A549 (cell line): ENCODE measurements at regions not wholly inside any gene's neighbourhood (a gene's known extent, or its start where the extent isn't known, plus 50 kb on each side); places are given as distances from the start of the nearest gene placed in this dataset.

ENCODE experiments used
- ATAC-seq, 2 experiments: fragments of 200-7000 bp in 1 of 2; fragments of >200 bp in 1 of 2; cut with Nextera tagmentation in 1 of 2; cut with Tn5 transposase in 1 of 2; 3 replicates each; pipeline versions ENCODE4 v1.8.0 to v1.9.1; 2018 to 2020; ENCODE audit warnings: mild to moderate bottlenecking in 1 of 2, moderate library complexity in 1 of 2
- CTCF ChIA-PET: fragments of 300-600 bp; sonication (Branson Sonifier 250); formaldehyde crosslinking; extraction: SDS; loops from one replicate; lab custom pipeline; 2021; ENCODE audit warnings: antibody characterized with exemption, inconsistent platforms; lab: Yijun Ruan, JAX
- POLR2A ChIA-PET: fragments of 350-600 bp; formaldehyde crosslinking; extraction: SDS; loops from one replicate; lab custom pipeline; 2021; ENCODE audit warnings: antibody characterized with exemption, inconsistent platforms; lab: Yijun Ruan, JAX
- DNase-seq, 2 experiments: peaks; one replicate each; pipeline versions ENCODE4 v3.0.0 to v3.0.0-alpha.2; 2011 to 2016; ENCODE audit warnings: low read depth in 1 of 2, low spot score in 1 of 2
- FAIRE-seq: peaks from 2 replicates; lab custom pipeline; 2011; peaks lifted over from hg19 to GRCh38; lab: Jason Lieb, UNC
- H3K27ac ChIP-seq, 2 experiments: fragments of >200 bp; sonication (Bioruptor Twin); formaldehyde crosslinking; 3 replicates each; pipeline ENCODE4 v1.5.1; 2016 to 2017
- H3K4me1 ChIP-seq: fragments of >200 bp; sonication (Bioruptor Twin); formaldehyde crosslinking; 3 replicates; pipeline ENCODE4 v1.6.1; 2016
- H3K4me2 ChIP-seq: fragments of >200 bp; sonication (Bioruptor Twin); formaldehyde crosslinking; 3 replicates; pipeline ENCODE4 v1.6.1; 2016
- H3K4me3 ChIP-seq: fragments of >200 bp; sonication (Bioruptor Twin); formaldehyde crosslinking; 3 replicates; pipeline ENCODE4 v1.5.1; 2016
- H3K9me3 ChIP-seq: fragments of >200 bp; sonication (Bioruptor Twin); formaldehyde crosslinking; 3 replicates; pipeline ENCODE4 v1.6.1; 2016
- ATOH8 ChIP-seq: fragments of 250-450 bp; sonication (Bioruptor Pico); IDR thresholded peaks from 2 replicates; pipeline ENCODE4 v1.5.0; 2020; ENCODE audit warnings: low read depth, mild to moderate bottlenecking, moderate library complexity
- CBX8 ChIP-seq: fragments of 200-600 bp; sonication (generic); IDR thresholded peaks from 2 replicates; pipeline ENCODE4 v1.6.1; 2016
- CHD4 ChIP-seq: fragments of 200-600 bp; sonication (generic); IDR thresholded peaks from 2 replicates; pipeline ENCODE4 v1.6.1; 2016; ENCODE audit warnings: antibody characterized with exemption, mild to moderate bottlenecking, borderline replicate concordance
- CTCF ChIP-seq: fragments of >200 bp; sonication (Bioruptor Twin); formaldehyde crosslinking; IDR thresholded peaks from 3 replicates; pipeline ENCODE4 v1.5.1; 2016
- E2F6 ChIP-seq: IDR thresholded peaks from 2 replicates; pipeline ENCODE4 v1.6.1; 2012; ENCODE audit warnings: low read depth, borderline replicate concordance
- EHF ChIP-seq: fragments of 250-450 bp; sonication (Bioruptor Pico); IDR thresholded peaks from 2 replicates; pipeline ENCODE4 v1.5.0; 2020; ENCODE audit warnings: mild to moderate bottlenecking
- EHMT2 ChIP-seq: fragments of 200-600 bp; sonication (generic); IDR thresholded peaks from 2 replicates; pipeline ENCODE4 v1.6.1; 2016; ENCODE audit warnings: antibody characterized with exemption, low read depth, mild to moderate bottlenecking, moderate library complexity
- EP300 ChIP-seq, 2 experiments: fragments of >200 bp; sonication (Bioruptor Twin); formaldehyde crosslinking; IDR thresholded peaks; 2 replicates in 1 of 2; 3 replicates in 1 of 2; pipeline ENCODE4 v1.6.1; 2016 to 2017
- FOSB ChIP-seq: fragments of 250-450 bp; sonication (Bioruptor Pico); IDR thresholded peaks from 2 replicates; pipeline ENCODE4 v1.5.0; 2020; ENCODE audit warnings: mild to moderate bottlenecking, moderate library complexity
- FOSL2 ChIP-seq, 2 experiments: fragments of 450-650 bp in 1 of 2; fragments of >200 bp in 1 of 2; sonication (Bioruptor Twin) in 1 of 2; formaldehyde crosslinking; IDR thresholded peaks; 2 replicates each; pipeline versions ENCODE4 v1.5.0 to v1.6.1; 2016 to 2020; ENCODE audit warnings: mild to moderate bottlenecking in 1 of 2, moderate library complexity in 1 of 2
- FOXS1 ChIP-seq: fragments of 250-450 bp; sonication (Bioruptor Pico); IDR thresholded peaks from 2 replicates; pipeline ENCODE4 v1.5.0; 2020; ENCODE audit warnings: mild to moderate bottlenecking, moderate library complexity
- HEYL ChIP-seq: fragments of 250-450 bp; sonication (Bioruptor Pico); IDR thresholded peaks from 2 replicates; pipeline ENCODE4 v1.8.0; 2021; ENCODE audit warnings: mild to moderate bottlenecking, moderate library complexity
- HOXA7 ChIP-seq: fragments of 250-450 bp; sonication (Bioruptor Pico); IDR thresholded peaks from 2 replicates; pipeline ENCODE4 v1.5.0; 2020; ENCODE audit warnings: mild to moderate bottlenecking, moderate library complexity
- HOXB13 ChIP-seq: fragments of 250-450 bp; sonication (Bioruptor Pico); IDR thresholded peaks from 2 replicates; pipeline ENCODE4 v1.5.0; 2020; ENCODE audit warnings: low read depth, mild to moderate bottlenecking, moderate library complexity
- KDM1A ChIP-seq: fragments of 200-600 bp; sonication (generic); IDR thresholded peaks from 2 replicates; pipeline ENCODE4 v1.6.1; 2016; ENCODE audit warnings: low read depth, mild to moderate bottlenecking
- MAFK ChIP-seq: fragments of 450-650 bp; IDR thresholded peaks from 2 replicates; pipeline ENCODE4 v1.6.1; 2014; ENCODE audit not compliant: partially characterized antibody
- MAX ChIP-seq: IDR thresholded peaks from 2 replicates; pipeline ENCODE4 v1.6.1; 2012
- MYC ChIP-seq: IDR thresholded peaks from 2 replicates; pipeline ENCODE4 v1.6.1; 2012; ENCODE audit warnings: mild to moderate bottlenecking, inconsistent platforms, low read length, improper control_type of control experiment, borderline replicate concordance
- NFE2L2 ChIP-seq: fragments of 150-350 bp; conservative IDR thresholded peaks from 2 replicates; pipeline ENCODE4 v1.6.1; 2014; ENCODE audit warnings: low read length
- PBX3 ChIP-seq: IDR thresholded peaks from 2 replicates; pipeline ENCODE4 v1.6.1; 2012
- PHF8 ChIP-seq: fragments of 200-600 bp; sonication (generic); IDR thresholded peaks from 2 replicates; pipeline ENCODE4 v1.6.1; 2016; ENCODE audit warnings: low read depth, mild to moderate bottlenecking, antibody characterized with exemption, moderate library complexity, borderline replicate concordance
- POLR2A ChIP-seq: IDR thresholded peaks from 2 replicates; pipeline ENCODE4 v1.6.1; 2012; ENCODE audit warnings: mild to moderate bottlenecking, low read length
- POLR2AphosphoS2 ChIP-seq: conservative IDR thresholded peaks from 2 replicates; pipeline ENCODE4 v1.6.1; 2012; ENCODE audit warnings: low read length, improper control_type of control experiment, inconsistent platforms
- RAD21 ChIP-seq, 2 experiments: fragments of >200 bp in 1 of 2; sonication (Bioruptor Twin) in 1 of 2; formaldehyde crosslinking in 1 of 2; IDR thresholded peaks in 1 of 2; conservative IDR thresholded peaks in 1 of 2; 2 replicates in 1 of 2; 3 replicates in 1 of 2; pipeline ENCODE4 v1.6.1; 2012 to 2018; ENCODE audit warnings: inconsistent platforms in 1 of 2
- ZFP36 ChIP-seq: fragments of 450-650 bp; IDR thresholded peaks from 2 replicates; pipeline ENCODE4 v1.6.1; 2014; ENCODE audit warnings: borderline replicate concordance; ENCODE audit not compliant: partially characterized antibody
- WGBS: methylation state at CpG from one replicate; pipeline ENCODE4 v1.1.6; 2017; ENCODE audit errors: missing lambda C conversion rate; 5-methylcytosine and 5-hydroxymethylcytosine counted together

- Histone ChIP-seq H3K27ac (no peak overlapping the region), H3K9me3 (no peaks in the 10 kb centered on the region), H3K4me2 (no peak overlapping the region), H3K4me1 (no peaks in the 10 kb centered on the region), H3K4me3 (no peak overlapping the region)
- ChIA-PET CTCF (interaction anchor here (1.5 kb wide), 1 partner anchor 35 kb away, joined by 3 read pairs; no protein-coding TSS in a partner anchor), POLR2A (no interaction called here)
- TF ChIP-seq EHF (no peak), CBX8 (no peak), FOSB (CRISPR knock-in tag) (no peak), CHD4 (no peak), MAX (no peak), MYC (no peak), ATOH8 (CRISPR knock-in tag) (no peak), POLR2A (no peak), PHF8 (no peak), HOXA7 (CRISPR knock-in tag) (no peak), EP300 (IDR thresholded peaks at IDR 0.05) (no peak)
- 33% methylated on average over 5 of the region's 5 CpGs for WGBS
- ATAC-seq (no peak), FAIRE-seq (no peak), DNase-seq (no peak)
Observed at GRCh38 chr4:152081024-152081423, 320.2 kb upstream of the GATB start.

- ATAC-seq (no peak), FAIRE-seq (no peak), DNase-seq (no peak)
- Histone ChIP-seq H3K27ac (no peak overlapping the region), H3K4me2 (no peak overlapping the region), H3K4me3 (no peak overlapping the region), H3K9me3 (no peaks in the 10 kb centered on the region), H3K4me1 (no peaks in the 10 kb centered on the region)
- TF ChIP-seq HOXB13, result no peak
- no peak for TF ChIP-seq FOXS1 (CRISPR knock-in tag)
- no peak for TF ChIP-seq NFE2L2
- no peak for TF ChIP-seq HEYL
- TF ChIP-seq CTCF, result no peak
- no peak for TF ChIP-seq POLR2AphosphoS2
- TF ChIP-seq PHF8, result no peak
- ChIA-PET CTCF (no interaction called here), POLR2A (no interaction called here)
- WGBS, result 76% methylated on average over 5 of the region's 6 CpGs
Observed at GRCh38 chr4:152079543-152080293, 318.9 kb upstream of the GATB start.

- ChIA-PET POLR2A (no interaction called here), CTCF (no interaction called here)
- Histone ChIP-seq H3K4me1 (no peaks in the 10 kb centered on the region), H3K4me3 (no peak overlapping the region), H3K4me2 (no peak overlapping the region), H3K27ac (no peak overlapping the region), H3K9me3 (no peaks in the 10 kb centered on the region)
- 24% methylated on average over 3 of the region's 3 CpGs for WGBS
- ATAC-seq, result no peak
- no peak for FAIRE-seq
- no peak for DNase-seq
- TF ChIP-seq FOSL2 (IDR thresholded peaks at IDR 0.05) (no peak), FOSL2 (CRISPR knock-in tag; IDR thresholded peaks at IDR 0.05) (no peak), MAFK (no peak), E2F6 (no peak), KDM1A (no peak), EHMT2 (no peak), ZFP36 (no peak), ATOH8 (CRISPR knock-in tag) (no peak), RAD21 (conservative IDR thresholded peaks at IDR 0.05 in 1 of 2, IDR thresholded peaks at IDR 0.05 in 1 of 2) (no peak), FOSB (CRISPR knock-in tag) (no peak), POLR2AphosphoS2 (no peak), MAX (no peak), CTCF (no peak), PBX3 (no peak)
Observed at GRCh38 chr4:152079079-152079478, 318.3 kb upstream of the GATB start.
